Neuron (in vitro differentiated cells): ENCODE measurements at regions not wholly inside any gene's neighbourhood (a gene's known extent, or its start where the extent isn't known, plus 50 kb on each side); places are given as distances from the start of the nearest gene placed in this dataset.

Source experiments
- H2AFZ ChIP-seq: one replicate; pipeline ENCODE4 v1.6.1; 2013; ENCODE audit warnings: low read depth, mild to moderate bottlenecking, inconsistent platforms, low read length, moderate library complexity
- H3K27me3 ChIP-seq: one replicate; pipeline ENCODE4 v1.6.1; 2013; ENCODE audit warnings: low read length; ENCODE audit not compliant: insufficient read depth
- H3K36me3 ChIP-seq: one replicate; pipeline ENCODE4 v1.6.1; 2013; ENCODE audit warnings: low read length; ENCODE audit not compliant: insufficient read depth
- H3K4me1 ChIP-seq: one replicate; pipeline ENCODE4 v1.6.1; 2013; ENCODE audit warnings: low read length; ENCODE audit not compliant: insufficient read depth
- H3K4me3 ChIP-seq: 2 replicates; pipeline ENCODE4 v1.5.1; 2013; ENCODE audit warnings: mild to moderate bottlenecking, low read length, moderate library complexity
- H3K9me3 ChIP-seq: one replicate; pipeline ENCODE4 v1.6.1; 2013; ENCODE audit warnings: low read length

GRCh38 chr16:73371584-73372319 lies 323.8 kb upstream of the ZFHX3 start:
- H3K4me1 ChIP-seq: peaks cover 4% of the 10 kb centered on the region
- H3K4me3 ChIP-seq: no peak overlapping the region
- H3K9me3 ChIP-seq: no peaks in the 10 kb centered on the region
- H3K27me3 ChIP-seq: no peaks in the 10 kb centered on the region
- no peaks in the 10 kb centered on the region for H3K36me3 ChIP-seq
- no peak overlapping the region for H2AFZ ChIP-seq

DNA sequence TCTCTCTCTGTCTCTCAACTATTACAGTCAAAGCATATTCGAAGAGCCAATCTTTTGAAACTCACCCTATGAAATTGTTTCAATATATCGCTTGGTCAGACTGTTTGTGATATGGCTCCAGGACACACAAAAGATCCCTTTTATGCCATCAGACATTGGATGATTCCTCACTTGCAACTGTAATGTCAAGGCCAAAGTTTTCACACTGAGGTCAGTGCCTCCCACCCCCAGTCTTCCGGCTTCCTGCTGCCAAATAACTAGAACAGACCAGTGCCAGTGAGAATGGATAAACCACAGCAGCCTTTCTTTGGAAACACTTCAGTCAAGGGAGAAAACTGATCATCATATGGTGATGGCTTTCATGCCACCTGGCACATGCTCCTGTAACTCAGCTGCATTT lies 321.9 kb upstream of the ZFHX3 start:
- H3K27me3 ChIP-seq: no peaks in the 10 kb centered on the region
- peaks cover 4% of the 10 kb centered on the region for H3K4me1 ChIP-seq

GRCh38 chr16:73368715-73369114 lies 320.8 kb upstream of the ZFHX3 start:
- Histone ChIP-seq H3K4me1 (peaks cover 4% of the 10 kb centered on the region), H3K4me3 (no peak overlapping the region), H2AFZ (no peak overlapping the region), H3K9me3 (no peaks in the 10 kb centered on the region), H3K27me3 (no peaks in the 10 kb centered on the region), H3K36me3 (no peaks in the 10 kb centered on the region)

More for the DNA sequence above, 321.9 kb upstream of the ZFHX3 start:
- Histone ChIP-seq H3K4me3 (no peak overlapping the region), H2AFZ (no peak overlapping the region), H3K36me3 (no peaks in the 10 kb centered on the region), H3K9me3 (no peaks in the 10 kb centered on the region)

GRCh38 chr16:73365016-73365551 lies 317.2 kb upstream of the ZFHX3 start:
- Histone ChIP-seq H3K36me3 (no peaks in the 10 kb centered on the region), H2AFZ (no peak overlapping the region), H3K9me3 (no peaks in the 10 kb centered on the region), H3K27me3 (no peaks in the 10 kb centered on the region), H3K4me1 (no peaks in the 10 kb centered on the region), H3K4me3 (no peak overlapping the region)

DNA sequence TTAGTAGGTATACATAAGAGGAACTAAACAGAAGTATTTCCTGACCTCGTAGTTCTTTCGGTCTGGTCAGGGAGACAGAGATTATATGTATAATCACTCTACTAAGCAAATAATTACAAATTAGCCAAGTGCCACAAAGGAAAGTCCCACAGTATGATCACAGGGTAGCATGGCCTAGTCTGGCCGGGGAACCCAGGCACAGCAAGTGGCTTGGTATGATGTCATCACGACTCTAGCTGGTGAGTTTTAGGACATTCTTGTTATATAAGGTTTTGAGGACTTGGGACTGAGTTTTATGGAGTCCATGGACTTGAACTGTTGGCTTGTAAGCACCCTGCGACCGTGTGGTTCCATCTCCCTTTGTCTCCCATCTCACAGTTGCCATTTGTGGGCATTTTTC lies 316.5 kb upstream of the ZFHX3 start:
- Histone ChIP-seq H3K9me3 (no peaks in the 10 kb centered on the region), H3K4me1 (no peaks in the 10 kb centered on the region), H3K4me3 (no peak overlapping the region), H2AFZ (no peak overlapping the region), H3K36me3 (no peaks in the 10 kb centered on the region), H3K27me3 (no peaks in the 10 kb centered on the region)

- peaks cover 2% of the 10 kb centered on the region for H3K9me3 ChIP-seq
- no peak overlapping the region for H3K4me3 ChIP-seq
Observed at GRCh38 chr16:73361061-73361460, 313.1 kb upstream of the ZFHX3 start.

GRCh38 chr16:73356401-73357079 lies 308.6 kb upstream of the ZFHX3 start:
- no peaks in the 10 kb centered on the region for H3K36me3 ChIP-seq
- no peaks in the 10 kb centered on the region for H3K27me3 ChIP-seq
- no peak overlapping the region for H3K4me3 ChIP-seq
- peaks cover 2% of the 10 kb centered on the region for H3K9me3 ChIP-seq
- H2AFZ ChIP-seq: no peak overlapping the region
- H3K4me1 ChIP-seq: peaks cover 38% of the 10 kb centered on the region

More at GRCh38 chr16:73361061-73361460, 313.1 kb upstream of the ZFHX3 start:
- Histone ChIP-seq H3K4me1 (no peaks in the 10 kb centered on the region), H3K27me3 (no peaks in the 10 kb centered on the region), H2AFZ (no peak overlapping the region), H3K36me3 (no peaks in the 10 kb centered on the region)

DNA sequence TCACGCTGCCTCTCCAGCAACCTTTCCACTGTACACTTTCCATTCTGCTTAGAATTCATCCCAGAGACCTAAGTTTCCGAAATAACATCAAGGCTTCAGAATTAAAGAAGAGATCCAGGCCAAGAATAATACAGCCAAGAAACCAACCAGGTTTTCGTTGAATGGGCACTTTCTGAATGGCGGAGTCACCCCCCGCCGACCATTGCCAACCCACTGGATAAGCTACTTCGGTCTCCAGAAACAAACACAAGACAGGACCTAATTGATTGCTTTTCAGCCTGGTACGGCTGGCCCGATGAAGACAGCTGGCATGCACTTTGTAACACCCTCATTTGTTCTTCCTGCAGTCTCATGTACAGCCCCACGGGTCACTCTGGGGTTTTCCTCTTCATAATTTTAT lies 308.1 kb upstream of the ZFHX3 start:
- Histone ChIP-seq H3K36me3 (no peaks in the 10 kb centered on the region), H2AFZ (no peak overlapping the region), H3K4me1 (peaks cover 44% of the 10 kb centered on the region), H3K27me3 (no peaks in the 10 kb centered on the region), H3K9me3 (peaks cover 2% of the 10 kb centered on the region), H3K4me3 (no peak overlapping the region)

GRCh38 chr16:73354434-73354833 lies 306.5 kb upstream of the ZFHX3 start:
- H3K36me3 ChIP-seq: no peaks in the 10 kb centered on the region
- H3K4me3 ChIP-seq: no peak overlapping the region
- H3K9me3 ChIP-seq: peaks cover 2% of the 10 kb centered on the region
- H2AFZ ChIP-seq: no peak overlapping the region
- H3K27me3 ChIP-seq: no peaks in the 10 kb centered on the region
- peaks cover 51% of the 10 kb centered on the region for H3K4me1 ChIP-seq

- H3K4me1 ChIP-seq: peaks cover 51% of the 10 kb centered on the region
- H2AFZ ChIP-seq: no peak overlapping the region
- no peaks in the 10 kb centered on the region for H3K36me3 ChIP-seq
- no peak overlapping the region for H3K4me3 ChIP-seq
- H3K27me3 ChIP-seq: no peaks in the 10 kb centered on the region
- H3K9me3 ChIP-seq: no peaks in the 10 kb centered on the region
Observed at GRCh38 chr16:73350707-73351452, 303.0 kb upstream of the ZFHX3 start.

- H2AFZ ChIP-seq: no peak overlapping the region
- H3K27me3 ChIP-seq: no peaks in the 10 kb centered on the region
- H3K4me3 ChIP-seq: no peak overlapping the region
- H3K9me3 ChIP-seq: no peaks in the 10 kb centered on the region
- no peaks in the 10 kb centered on the region for H3K36me3 ChIP-seq
- H3K4me1 ChIP-seq: peaks cover 23% of the 10 kb centered on the region
Observed at GRCh38 chr16:73347500-73348375, 299.8 kb upstream of the ZFHX3 start.

DNA sequence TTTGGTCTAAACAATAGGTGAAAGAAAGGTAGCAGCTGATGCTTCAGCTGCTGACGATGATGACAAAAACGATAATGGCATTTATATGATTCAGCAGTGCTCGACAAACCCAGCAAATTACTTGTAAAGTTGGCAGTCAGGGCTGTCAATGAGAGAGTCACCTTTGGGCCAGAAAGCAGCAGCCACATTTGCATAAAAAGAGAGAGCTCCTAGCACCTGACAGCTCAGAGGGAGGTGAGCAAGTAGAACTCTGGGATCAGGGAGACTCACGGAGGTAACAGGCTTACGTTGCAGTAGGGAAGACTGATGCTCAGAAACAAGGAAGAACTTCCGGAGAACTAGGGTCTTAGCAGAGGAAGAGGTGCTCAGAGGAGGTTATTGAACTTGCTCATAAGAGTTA lies 291.9 kb upstream of the ZFHX3 start:
- Histone ChIP-seq H2AFZ (no peak overlapping the region), H3K36me3 (no peaks in the 10 kb centered on the region), H3K4me3 (no peak overlapping the region), H3K27me3 (no peaks in the 10 kb centered on the region), H3K9me3 (no peaks in the 10 kb centered on the region), H3K4me1 (peaks cover 8% of the 10 kb centered on the region)
